ENCODE measurements at regions not wholly inside any gene's neighbourhood (a gene's known extent, or its start where the extent isn't known, plus 50 kb on each side); places are given as distances from the start of the nearest gene placed in this dataset.
"Not testable (repeated sequence)": the region's sequence is repeated elsewhere in the genome, so short reads cannot be mapped to it uniquely, and the experiment has no call there.

DNA sequence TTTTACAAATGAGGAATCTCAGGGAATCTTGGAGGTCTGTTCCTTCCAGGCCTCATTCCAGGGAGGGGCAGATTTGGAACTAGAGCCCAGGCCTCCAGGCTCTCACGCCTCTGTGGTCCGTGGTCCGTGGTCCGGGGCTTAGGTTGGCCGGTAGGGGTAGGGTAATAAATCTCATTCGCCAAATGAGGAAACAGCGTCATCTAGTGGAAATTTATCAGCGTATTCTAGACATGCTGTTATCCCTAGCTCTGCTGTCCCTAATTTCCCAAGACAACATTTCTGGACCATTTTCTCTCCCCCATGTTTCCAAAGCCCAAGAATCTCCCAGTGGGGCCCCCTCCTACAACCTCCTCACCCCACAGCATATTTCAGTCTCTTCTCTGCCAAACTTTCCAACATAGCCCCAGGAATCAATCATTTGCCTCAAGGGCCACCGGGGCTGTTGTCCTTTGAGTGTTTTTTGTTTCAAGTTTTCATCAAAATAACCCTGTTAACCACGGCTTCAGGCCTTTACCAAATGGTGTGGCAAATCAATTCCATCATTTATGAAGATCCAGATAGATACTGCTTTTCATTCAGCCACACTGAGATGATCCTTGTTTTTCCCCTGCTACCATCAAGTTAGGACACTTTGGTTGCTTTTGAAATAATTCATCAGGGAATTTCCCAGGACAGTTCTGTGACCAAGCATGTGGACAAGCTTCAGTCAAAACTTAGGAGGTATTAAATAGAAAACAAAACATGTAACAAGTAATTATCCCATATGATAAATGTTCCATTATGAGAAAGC is 126.8 kb downstream of the ALDH8A1 start:
- DNase-seq (ENCODE audit: low read depth in 3 of 3, low spot score in 2 of 3), result peak; percentile 65 to 79 (median 76)

DNA sequence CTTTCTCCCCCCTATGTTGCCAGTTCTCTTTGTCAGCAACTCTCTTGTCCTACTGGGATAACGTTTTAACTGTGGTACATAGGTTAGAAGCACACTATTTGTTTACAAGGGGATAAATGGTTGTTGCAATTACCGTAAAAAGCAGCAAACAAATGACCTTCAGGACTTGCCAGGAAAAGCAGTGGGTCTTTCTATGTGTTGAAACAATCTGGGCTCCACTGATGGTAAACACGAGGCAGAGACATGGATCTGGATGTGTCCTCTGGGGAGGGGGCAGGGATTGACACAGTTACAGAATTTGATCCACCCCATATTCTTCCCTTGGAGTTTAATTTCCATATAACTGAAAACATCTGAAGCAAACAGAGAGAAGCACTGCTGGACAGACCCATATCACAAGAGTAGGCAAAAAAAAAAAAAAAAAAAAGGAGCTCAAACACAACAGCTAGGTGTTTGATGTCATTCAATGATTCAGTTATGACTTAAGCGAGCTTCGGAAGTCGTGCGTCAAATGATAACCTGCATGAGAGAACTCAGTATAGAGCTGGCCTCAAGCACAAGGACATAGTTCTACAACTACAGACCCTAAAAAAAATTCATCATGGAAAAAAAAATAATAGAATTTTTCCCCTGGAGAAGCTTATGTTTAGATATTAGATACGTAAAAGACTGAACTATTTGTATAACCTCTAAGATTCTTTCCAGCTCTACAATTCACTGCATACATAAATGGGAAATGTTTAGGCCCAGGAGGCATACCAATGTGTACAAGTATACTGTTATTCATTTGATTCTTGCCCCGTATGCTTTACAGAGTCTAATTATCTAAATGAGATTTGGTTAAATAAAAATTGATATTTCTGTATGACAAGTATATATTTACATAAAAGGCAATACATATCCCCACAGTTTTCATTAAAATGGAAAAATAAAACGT is 127.7 kb downstream of the ALDH8A1 start:
- no peak for DNase-seq (ENCODE audit: low read depth in 3 of 3, low spot score in 2 of 3)

DNA sequence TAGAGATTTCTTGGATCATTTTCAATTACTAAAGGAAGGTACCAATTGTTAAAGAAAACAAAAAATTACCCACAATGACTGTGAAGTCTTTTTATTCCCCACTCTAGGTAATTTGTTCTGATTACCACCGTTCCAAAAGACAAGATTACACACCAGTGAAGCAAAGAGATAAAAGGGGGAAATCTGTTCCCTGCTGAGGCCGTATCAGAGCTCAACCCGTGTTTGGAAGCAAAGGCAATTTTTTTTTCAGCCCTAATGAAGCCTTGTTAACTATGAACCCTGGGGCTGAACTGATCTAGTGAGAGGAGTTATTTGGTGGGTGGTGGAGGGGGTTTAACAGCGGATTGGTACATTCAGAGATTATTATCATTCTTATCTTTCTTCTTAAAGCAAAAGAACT is 128.5 kb downstream of the ALDH8A1 start:
- DNase-seq (ENCODE audit: low read depth in 3 of 3, low spot score in 2 of 3), result no peak

DNA sequence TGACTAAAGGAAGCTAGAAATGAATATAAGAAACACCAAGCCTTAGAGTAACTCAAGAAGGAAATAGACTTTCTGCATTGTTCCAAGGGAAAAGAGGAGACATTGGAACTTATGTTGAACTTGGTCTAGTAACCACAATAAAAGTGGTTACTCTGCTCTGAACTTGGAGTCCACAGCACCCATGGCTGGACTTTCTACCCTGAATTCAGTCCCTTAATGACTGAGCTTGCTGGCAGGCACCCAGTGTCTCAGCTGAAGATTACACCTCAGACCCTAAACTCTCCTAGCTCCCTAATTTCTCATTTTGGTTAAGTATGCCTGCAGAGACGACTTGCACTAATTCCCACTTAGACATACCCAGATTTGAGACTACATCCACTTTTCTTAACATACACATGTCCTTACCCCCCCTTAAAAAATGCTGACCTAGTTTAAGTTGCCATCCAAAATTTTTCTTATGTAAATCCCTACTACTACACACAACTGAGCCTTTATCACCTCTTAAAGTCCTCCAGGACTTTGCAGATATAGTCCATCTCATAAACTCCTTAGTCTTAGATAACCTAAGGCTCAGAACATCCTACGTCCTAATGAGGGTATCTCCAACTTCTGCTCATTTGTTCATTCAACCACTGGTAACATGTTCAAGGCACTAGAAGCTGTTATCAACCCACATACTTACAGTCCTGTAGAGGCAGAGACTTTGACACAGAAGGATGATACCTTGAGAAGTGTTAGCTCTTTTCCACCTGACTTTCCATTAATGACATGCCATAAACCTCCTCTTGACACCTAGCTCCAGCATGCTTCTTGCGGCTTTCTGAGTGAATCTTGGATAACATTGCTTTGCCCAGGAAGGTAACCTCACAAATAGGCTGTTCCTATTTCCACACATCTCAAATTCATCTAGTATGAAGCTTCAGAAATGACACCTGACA is 129.8 kb downstream of the ALDH8A1 start:
- DNase-seq (ENCODE audit: low read depth in 3 of 3, low spot score in 2 of 3), result no peak

DNA sequence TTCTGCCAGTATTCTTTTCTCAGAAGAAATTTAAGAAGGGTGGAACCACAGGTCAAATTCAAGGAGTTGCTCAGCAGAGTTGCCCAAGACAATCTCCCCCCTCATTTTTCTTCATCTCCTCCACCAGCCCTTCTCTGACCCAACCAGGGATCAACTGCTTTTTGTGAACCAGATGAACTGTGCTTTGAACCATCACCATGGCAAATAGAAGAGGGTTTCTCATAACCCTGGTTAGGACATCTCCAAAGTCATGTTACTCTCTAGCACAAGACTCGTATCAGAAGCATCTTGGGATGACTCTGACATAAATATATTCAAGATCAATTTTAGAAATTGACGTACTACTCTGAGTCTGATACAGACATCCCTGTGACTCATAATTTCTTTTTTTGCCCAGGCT is 130.7 kb downstream of the ALDH8A1 start:
- DNase-seq (ENCODE audit: low read depth in 3 of 3, low spot score in 2 of 3), result no peak

DNA sequence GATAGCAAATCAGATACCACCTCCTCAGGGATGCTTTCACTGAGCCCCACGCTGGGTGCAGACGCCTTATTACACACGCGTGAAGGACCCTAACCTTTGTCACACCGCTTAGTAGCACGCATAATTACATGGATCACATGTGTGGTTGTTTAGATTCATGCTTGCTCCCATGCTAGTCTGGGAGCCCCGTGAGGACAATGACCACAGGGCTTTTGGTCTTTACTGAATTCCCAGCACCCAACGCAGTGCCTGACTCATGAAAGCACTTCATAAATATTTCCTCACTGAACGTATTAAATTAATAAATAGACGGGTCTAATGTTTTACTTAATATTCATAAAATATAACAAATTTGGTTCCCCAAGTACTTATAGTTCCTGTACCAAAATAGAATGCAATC is 132.5 kb downstream of the ALDH8A1 start:
- DNase-seq (ENCODE audit: low read depth in 3 of 3, low spot score in 2 of 3), result no peak

DNA sequence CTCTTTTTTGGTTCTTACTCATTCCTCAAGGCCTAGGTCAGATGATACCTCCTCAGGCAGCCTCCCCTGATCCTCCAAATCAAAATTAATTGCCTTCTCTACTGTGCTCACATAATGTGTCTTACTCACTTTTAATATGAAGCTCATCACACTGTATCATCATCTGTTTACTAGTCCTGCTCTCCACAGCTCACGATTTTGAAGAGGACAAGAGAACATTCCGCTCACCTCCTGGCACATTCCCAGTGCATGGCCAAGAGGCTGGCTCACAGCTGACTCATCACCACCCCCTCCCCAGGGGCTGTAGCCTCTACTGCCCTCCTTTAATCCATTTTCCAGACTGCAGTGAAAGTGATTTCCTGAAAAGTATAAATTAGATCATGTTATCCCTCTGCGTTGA is 133.1 kb downstream of the ALDH8A1 start:
- DNase-seq (ENCODE audit: low read depth in 3 of 3, low spot score in 2 of 3), result no peak

DNA sequence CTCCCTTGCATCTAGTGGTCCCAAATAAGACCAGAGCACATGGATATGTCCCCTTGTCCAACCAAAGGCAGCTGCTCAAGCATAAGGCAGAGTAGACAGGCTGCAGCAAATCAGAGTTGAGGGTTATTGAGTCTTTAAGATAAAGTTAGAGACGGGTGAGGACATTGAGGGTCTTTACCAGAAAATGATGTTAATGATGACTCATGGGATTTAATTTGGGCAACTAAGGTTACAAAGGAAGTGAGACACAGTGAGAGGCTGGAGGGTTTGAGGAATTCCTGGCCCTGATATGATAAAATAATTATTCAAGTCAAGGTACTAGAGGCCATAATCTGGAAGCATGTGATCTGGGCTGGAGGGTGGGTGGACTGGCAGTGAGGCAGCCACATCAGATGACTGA is 133.6 kb downstream of the ALDH8A1 start:
- DNase-seq (ENCODE audit: low read depth in 3 of 3, low spot score in 2 of 3), result no peak

DNA sequence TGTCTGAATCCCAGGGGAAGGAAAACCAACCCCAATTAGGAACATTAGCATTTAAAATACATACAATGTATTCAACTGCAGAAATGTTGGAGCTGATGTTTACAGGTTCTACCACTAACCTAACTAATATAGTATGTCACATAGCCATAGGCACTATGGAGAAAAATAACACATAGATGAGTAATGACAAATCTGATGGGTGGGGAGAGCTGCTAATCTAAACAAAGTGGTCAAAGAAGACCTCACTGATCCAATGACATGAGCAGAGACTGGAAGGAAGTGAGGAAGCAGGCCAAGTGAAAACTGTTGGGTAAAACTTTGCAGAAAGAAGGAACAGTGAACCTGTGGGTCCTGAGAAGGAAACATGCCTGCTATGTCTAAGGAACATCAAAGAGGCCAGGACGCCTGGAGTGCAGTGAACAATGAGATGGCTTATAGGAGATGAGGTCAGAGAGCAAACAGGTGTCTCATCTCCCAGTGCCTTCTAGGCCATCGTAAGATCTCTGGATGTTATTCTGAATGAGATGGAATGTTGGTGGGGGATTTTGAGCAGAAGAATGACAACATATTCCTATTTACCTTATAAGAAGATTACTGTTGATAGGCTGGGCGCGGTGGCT is 135.7 kb downstream of the ALDH8A1 start:
- no peak for DNase-seq (ENCODE audit: low read depth in 3 of 3, low spot score in 2 of 3)

DNA sequence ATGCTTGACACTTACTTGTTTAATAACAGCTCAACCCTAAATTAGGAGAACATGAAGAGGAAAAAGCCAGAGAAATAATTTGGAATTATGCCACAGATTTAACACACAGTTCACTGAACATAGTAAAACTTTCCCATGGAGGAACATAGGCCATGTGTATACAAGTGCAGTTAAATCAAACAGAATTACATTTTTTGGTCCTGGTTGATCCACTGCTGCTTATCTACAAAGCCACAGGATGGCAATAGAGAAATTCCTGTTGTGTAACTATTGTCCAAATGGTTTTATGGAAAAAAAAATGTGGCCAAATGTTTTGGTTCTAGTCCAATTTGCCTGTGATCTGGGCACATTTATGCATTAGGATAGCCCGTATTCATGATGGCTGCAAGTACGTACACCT is 136.8 kb downstream of the ALDH8A1 start:
- no peak for DNase-seq (ENCODE audit: low read depth in 3 of 3, low spot score in 2 of 3)

DNA sequence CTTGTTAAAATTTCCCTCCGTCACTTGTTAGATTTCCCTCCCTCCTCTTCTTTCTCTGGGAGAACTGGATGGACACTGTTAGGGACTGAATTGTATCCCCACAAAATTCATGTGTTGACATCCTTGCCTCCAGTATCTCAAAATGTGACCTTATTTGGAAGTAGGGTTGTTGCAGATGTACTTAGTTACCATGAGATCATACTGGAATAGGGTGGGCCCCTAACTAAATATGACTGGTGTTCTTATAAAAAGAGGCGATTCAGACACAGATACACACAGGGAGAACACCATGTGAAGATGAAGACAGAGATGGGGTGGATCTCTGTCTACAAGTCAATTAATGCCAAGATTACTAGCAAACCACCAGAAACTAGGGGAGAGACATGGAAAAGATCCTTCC is 139.5 kb downstream of the ALDH8A1 start:
- no peak for DNase-seq (ENCODE audit: low read depth in 3 of 3, low spot score in 2 of 3)

DNA sequence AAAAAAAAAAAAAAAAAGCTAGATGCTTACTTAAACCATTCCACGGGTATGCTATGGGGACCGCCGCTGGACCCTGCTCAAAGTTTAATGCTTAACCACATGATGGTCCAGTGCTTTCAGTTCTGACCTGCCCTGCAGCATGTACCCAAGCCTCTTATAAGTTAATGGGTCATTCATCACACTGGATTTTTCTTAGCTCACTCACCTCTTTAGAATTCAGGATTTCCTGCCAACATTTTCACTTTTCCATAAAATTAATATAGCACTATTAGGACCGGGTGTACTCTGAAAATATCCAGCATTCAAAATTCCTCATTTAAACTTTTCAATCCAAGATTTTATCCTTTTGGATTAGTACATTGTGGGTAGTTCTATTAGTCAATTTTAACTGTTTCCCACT is 140.8 kb downstream of the ALDH8A1 start:
- peak in 1 of 3 donors; percentile 16 for DNase-seq (ENCODE audit: low read depth in 3 of 3, low spot score in 2 of 3)

DNA sequence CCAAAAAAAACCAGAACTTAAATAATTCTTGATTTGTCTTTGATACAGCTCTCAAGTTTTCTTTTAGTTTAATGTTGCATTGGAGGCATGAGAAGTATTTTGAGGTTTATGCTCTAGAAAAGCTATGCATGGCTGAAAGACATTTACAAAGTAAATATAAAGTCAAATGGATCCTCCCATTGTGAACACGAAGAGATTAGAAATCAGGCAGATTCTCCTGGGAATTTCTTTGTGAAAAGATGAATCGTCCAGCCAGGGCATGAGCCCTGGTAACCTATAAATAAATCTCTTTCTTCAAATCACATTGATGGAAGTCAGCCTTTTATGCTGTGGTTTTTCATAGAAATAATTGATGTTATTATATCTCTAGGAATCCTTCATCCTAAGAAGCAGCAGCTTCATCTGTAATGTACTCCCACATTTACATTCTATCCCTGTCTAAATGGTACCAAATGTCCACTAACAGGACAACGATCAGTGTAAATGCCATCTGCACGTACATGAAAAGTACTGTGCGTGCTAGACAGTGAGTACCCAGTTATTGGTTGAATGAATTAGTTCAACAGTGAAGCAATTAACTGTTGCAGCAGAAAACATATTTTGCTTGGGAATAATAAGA is 143.6 kb downstream of the ALDH8A1 start:
- DNase-seq (ENCODE audit: low read depth in 3 of 3, low spot score in 2 of 3), result no peak

DNA sequence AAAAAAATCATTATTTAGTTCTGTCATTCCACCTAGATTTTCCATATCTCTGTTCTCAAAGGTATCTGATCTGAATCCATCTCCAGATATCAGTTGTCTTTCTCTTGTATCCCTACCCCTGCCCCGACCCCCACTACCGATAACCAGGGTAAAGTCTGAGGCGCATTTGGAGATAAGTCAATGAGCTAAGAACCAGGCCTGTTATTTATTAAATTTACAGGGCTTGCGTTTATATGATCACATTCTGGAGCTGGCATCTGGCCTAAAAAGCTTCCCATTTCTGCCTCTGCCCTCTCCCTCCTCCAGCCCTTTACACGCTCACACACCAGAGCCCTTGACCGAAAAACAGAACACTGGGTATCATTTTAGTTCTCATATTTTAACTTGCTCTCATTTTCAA is 144.7 kb downstream of the ALDH8A1 start:
- DNase-seq (ENCODE audit: low read depth in 3 of 3, low spot score in 2 of 3), result no peak

DNA sequence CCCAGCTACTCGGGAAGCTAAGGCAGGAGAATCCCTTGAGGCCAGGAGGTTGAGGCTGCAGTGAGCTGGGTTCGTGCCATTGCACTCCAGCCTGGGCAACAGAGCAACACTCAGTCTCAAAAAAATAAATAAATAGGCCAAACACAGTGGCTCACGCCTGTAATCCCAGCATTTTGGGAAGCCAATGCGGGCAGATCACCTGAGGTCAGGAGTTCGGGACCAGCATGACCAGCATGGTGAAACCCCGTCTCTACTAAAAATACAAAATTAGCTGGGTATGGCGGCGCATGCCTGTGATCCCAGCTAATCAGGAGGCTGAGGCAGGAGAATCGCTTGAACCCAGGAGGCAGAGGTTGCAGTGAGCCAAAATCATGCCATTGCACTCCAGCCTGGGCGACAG is 145.6 kb downstream of the ALDH8A1 start:
- DNase-seq (ENCODE audit: low read depth in 3 of 3, low spot score in 2 of 3), result not testable (repeated sequence)

DNA sequence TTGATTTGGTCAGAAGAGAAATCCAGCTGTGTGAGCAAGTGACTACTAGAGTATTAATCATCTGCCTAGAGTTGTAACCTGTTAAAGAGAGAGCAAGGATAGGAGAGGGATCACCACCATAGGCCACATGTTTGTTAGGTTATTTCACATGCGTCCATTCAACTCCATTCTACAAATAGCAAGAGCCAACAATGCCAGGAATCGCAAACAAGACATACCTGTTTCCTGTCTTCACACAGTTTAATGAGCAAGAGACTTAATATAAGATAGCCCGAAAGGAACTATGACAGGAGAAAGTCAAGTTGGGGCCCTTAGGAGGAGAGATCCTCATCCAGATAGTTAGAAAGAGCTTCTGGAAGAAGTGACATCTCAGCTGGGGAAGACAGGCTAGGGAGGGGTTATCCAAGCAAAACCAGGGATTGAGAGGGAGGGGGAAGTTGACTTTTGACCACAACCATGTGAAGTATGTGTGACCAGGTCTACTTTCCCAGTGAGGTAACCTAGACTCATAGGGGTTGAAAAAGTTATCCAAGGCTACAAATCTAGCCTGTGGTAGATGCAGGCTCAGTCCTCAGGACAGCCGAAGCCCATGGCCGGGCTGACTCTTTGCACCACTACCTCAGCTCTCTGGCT is 147.4 kb downstream of the ALDH8A1 start:
- no peak for DNase-seq (ENCODE audit: low read depth in 3 of 3, low spot score in 2 of 3)

DNA sequence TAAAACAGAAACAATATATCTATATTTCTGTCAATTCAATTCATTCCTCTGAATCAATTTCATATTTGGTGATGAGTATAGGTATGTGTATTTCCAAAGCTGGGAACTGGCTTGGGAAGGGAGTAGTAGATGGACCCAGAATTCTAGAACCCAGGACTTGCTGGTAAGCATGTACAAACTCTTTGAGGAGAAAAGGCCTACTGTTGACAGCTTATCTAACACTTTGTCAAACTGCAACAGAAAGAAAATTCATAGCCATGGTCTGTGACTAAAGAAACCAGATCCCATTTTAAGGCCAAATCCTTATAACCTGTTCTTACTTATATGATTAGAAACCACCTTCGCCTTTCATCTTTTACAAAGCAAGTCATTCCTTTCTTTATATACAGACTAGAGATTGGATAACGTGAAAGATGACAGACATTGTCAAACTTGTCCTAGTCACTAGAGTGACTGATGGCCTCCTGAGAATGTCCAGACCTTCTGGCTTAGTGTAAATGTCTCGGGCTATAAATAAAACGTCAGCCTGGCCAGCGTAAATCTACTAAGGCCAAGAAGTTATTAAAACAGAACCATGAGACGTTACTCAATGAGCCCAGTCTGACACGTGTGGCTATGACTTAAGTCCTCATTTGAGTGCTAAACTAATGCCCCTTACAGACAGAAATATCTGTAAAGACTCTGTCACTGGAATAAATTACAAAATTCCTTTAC is 152.3 kb downstream of the ALDH8A1 start:
- no peak for DNase-seq (ENCODE audit: low read depth in 3 of 3, low spot score in 2 of 3)

DNA sequence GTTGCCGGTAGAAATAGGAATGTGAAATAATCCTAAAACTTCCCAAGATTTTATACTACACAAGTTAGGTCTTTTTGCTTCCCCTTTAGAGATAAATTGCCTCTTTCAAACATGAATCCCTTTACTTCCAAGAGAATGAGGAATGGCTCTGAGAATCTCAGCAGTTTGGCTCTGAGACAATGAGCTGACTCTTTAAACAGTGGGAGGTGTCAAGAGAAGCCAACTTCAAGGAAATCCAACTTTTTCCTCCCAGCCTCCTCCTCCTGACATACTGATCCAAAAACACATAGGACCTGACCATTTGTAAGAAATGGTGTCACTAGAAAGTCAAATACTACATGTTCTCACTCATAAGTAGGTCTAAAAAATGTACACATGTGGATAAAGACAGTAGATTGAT is 154.2 kb downstream of the ALDH8A1 start:
- DNase-seq (ENCODE audit: low read depth in 3 of 3, low spot score in 2 of 3), result no peak

DNA sequence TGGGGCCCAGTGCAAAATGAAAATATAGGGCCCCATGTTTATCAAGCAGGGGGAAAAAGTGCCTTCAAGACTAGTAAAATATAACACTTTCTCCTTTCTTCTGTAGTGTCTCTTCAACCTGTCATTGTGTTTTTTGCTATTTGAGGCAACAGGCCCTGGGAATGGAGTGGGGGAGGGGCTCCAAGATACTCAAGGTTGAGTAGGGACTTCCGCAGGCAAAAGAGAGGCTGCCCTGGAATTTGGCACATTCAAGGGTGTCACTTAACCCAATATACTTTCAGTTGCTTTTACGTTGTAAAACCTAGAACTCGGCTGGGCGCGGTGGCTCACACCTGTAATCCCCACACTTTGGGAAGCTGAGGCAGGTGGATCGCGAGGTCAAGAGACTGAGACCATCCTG is 154.9 kb downstream of the ALDH8A1 start:
- DNase-seq (ENCODE audit: low read depth in 3 of 3, low spot score in 2 of 3), result no peak
